Hepatocyte (in vitro differentiated cells): ENCODE measurements at regions not wholly inside any gene's neighbourhood (a gene's known extent, or its start where the extent isn't known, plus 50 kb on each side); places are given as distances from the start of the nearest gene placed in this dataset.

Experiments
- DNase-seq: peaks from one replicate; pipeline ENCODE4 v3.0.0-alpha.2; 2016; ENCODE audit warnings: low spot score
- H2AFZ ChIP-seq: fragments of 200-600 bp; sonication (generic); 2 replicates; pipeline ENCODE4 v1.6.0; 2016; ENCODE audit warnings: antibody characterized with exemption, mild to moderate bottlenecking
- H3K27ac ChIP-seq: fragments of 200-600 bp; sonication (generic); 2 replicates; pipeline ENCODE4 v1.5.1; 2016; ENCODE audit warnings: mild to moderate bottlenecking
- H3K27me3 ChIP-seq: fragments of 200-600 bp; sonication (generic); 2 replicates; pipeline ENCODE4 v1.6.1; 2016
- H3K36me3 ChIP-seq: fragments of 200-600 bp; sonication (generic); replicated peaks from 2 replicates; pipeline ENCODE4 v1.5.1; 2016; ENCODE audit warnings: low read depth; ENCODE audit not compliant: insufficient read depth
- H3K4me1 ChIP-seq: fragments of 200-600 bp; sonication (generic); 2 replicates; pipeline ENCODE4 v1.5.1; 2016; ENCODE audit warnings: mild to moderate bottlenecking, moderate library complexity; ENCODE audit not compliant: insufficient read depth
- H3K4me2 ChIP-seq: fragments of 200-600 bp; sonication (generic); 2 replicates; pipeline ENCODE4 v1.6.0; 2016
- H3K4me3 ChIP-seq: fragments of 200-600 bp; sonication (generic); 2 replicates; pipeline ENCODE4 v1.5.1; 2016; ENCODE audit warnings: mild to moderate bottlenecking
- H3K79me2 ChIP-seq: fragments of 200-600 bp; sonication (generic); 2 replicates; pipeline ENCODE4 v1.6.0; 2017; ENCODE audit warnings: mild to moderate bottlenecking
- H3K9me2 ChIP-seq: fragments of 200-600 bp; sonication (generic); replicated peaks from 2 replicates; pipeline ENCODE4 v1.6.0; 2017; ENCODE audit warnings: mild to moderate bottlenecking; ENCODE audit not compliant: insufficient read depth
- H3K9me3 ChIP-seq: fragments of 200-600 bp; sonication (generic); 2 replicates; pipeline ENCODE4 v1.5.1; 2016; ENCODE audit warnings: low read depth, mild to moderate bottlenecking
- H4K20me1 ChIP-seq: fragments of 200-600 bp; sonication (generic); 2 replicates; pipeline ENCODE4 v1.6.0; 2016; ENCODE audit warnings: mild to moderate bottlenecking; ENCODE audit not compliant: insufficient read depth, poor library complexity, severe bottlenecking
- CTCF ChIP-seq: fragments of 200-600 bp; sonication (generic); IDR thresholded peaks from 2 replicates; pipeline ENCODE4 v1.5.1; 2016; ENCODE audit warnings: antibody characterized with exemption, mild to moderate bottlenecking; ENCODE audit not compliant: poor library complexity
- EZH2 ChIP-seq: fragments of 200-600 bp; sonication (generic); IDR thresholded peaks from 2 replicates; pipeline ENCODE4 v1.6.1; 2016; ENCODE audit warnings: antibody characterized with exemption, mild to moderate bottlenecking, borderline replicate concordance
- EZH2phosphoT487 ChIP-seq: fragments of 200-600 bp; sonication (generic); IDR thresholded peaks from one replicate; pipeline ENCODE4 v1.6.1; 2018; ENCODE audit warnings: antibody characterized with exemption, mild to moderate bottlenecking, low read depth, moderate library complexity; ENCODE audit not compliant: unreplicated experiment, severe bottlenecking
- WGBS: methylation state at CpG from one replicate; pipeline ENCODE4 v1.1.6; 2016; ENCODE audit warnings: low lambda C conversion rate; ENCODE audit errors: missing lambda C conversion rate; 5-methylcytosine and 5-hydroxymethylcytosine counted together

GRCh38 chr5:120400356-120400755, 63.7 kb upstream of the PRR16 start:
- WGBS: 96% methylated on average over 1 of the region's 1 CpG
- Histone ChIP-seq H3K27me3 (no peaks in the 10 kb centered on the region), H3K36me3 (no peaks in the 10 kb centered on the region), H3K27ac (no peak overlapping the region), H3K4me1 (no peaks in the 10 kb centered on the region), H4K20me1 (no peaks in the 10 kb centered on the region), H3K9me3 (no peaks in the 10 kb centered on the region), H3K79me2 (no peaks in the 10 kb centered on the region), H3K4me3 (no peak overlapping the region), H2AFZ (no peak overlapping the region), H3K4me2 (no peak overlapping the region), H3K9me2 (no peaks in the 10 kb centered on the region)
- no peak for DNase-seq
- TF ChIP-seq EZH2: no peak
- no peak for TF ChIP-seq EZH2phosphoT487
- TF ChIP-seq CTCF: no peak

- no peaks in the 10 kb centered on the region for H3K27me3 ChIP-seq
- H3K4me2 ChIP-seq: no peak overlapping the region
- no peak overlapping the region for H2AFZ ChIP-seq
- H3K4me3 ChIP-seq: no peak overlapping the region
- WGBS: 86% methylated on average over 2 of the region's 2 CpGs
- no peak for DNase-seq
- H3K27ac ChIP-seq: no peak overlapping the region
- H3K9me2 ChIP-seq: no peaks in the 10 kb centered on the region
- no peaks in the 10 kb centered on the region for H4K20me1 ChIP-seq
- no peaks in the 10 kb centered on the region for H3K79me2 ChIP-seq
- no peaks in the 10 kb centered on the region for H3K4me1 ChIP-seq
- no peaks in the 10 kb centered on the region for H3K36me3 ChIP-seq
- TF ChIP-seq EZH2: no peak
- TF ChIP-seq EZH2phosphoT487: no peak
- no peak for TF ChIP-seq CTCF
- no peaks in the 10 kb centered on the region for H3K9me3 ChIP-seq
Observed at GRCh38 chr5:120402606-120403005, 61.5 kb upstream of the PRR16 start.

- H2AFZ ChIP-seq: no peak overlapping the region
- H3K9me2 ChIP-seq: no peaks in the 10 kb centered on the region
- TF ChIP-seq EZH2phosphoT487 (no peak), CTCF (no peak), EZH2 (no peak)
- no peaks in the 10 kb centered on the region for H3K79me2 ChIP-seq
- no peaks in the 10 kb centered on the region for H4K20me1 ChIP-seq
- H3K27ac ChIP-seq: peak overlapping the region; percentile 13
- DNase-seq: no peak
- no peak overlapping the region for H3K4me3 ChIP-seq
- WGBS: 67% methylated on average over 1 of the region's 1 CpG
- H3K27me3 ChIP-seq: no peaks in the 10 kb centered on the region
- no peaks in the 10 kb centered on the region for H3K9me3 ChIP-seq
- no peak overlapping the region for H3K4me2 ChIP-seq
- no peaks in the 10 kb centered on the region for H3K36me3 ChIP-seq
- H3K4me1 ChIP-seq: no peaks in the 10 kb centered on the region
Observed at GRCh38 chr5:120405286-120405864, 58.7 kb upstream of the PRR16 start.

GRCh38 chr5:120405923-120406322, 58.2 kb upstream of the PRR16 start:
- no peaks in the 10 kb centered on the region for H3K27me3 ChIP-seq
- H2AFZ ChIP-seq: no peak overlapping the region
- H3K4me2 ChIP-seq: no peak overlapping the region
- TF ChIP-seq EZH2: no peak
- DNase-seq: no peak
- H3K9me2 ChIP-seq: no peaks in the 10 kb centered on the region
- no peaks in the 10 kb centered on the region for H4K20me1 ChIP-seq
- H3K27ac ChIP-seq: peak overlapping the region; percentile 40
- no peaks in the 10 kb centered on the region for H3K9me3 ChIP-seq
- H3K4me1 ChIP-seq: no peaks in the 10 kb centered on the region
- H3K36me3 ChIP-seq: no peaks in the 10 kb centered on the region
- no peaks in the 10 kb centered on the region for H3K79me2 ChIP-seq
- no peak overlapping the region for H3K4me3 ChIP-seq
